ENCODE measurements at regions not wholly inside any gene's neighbourhood (a gene's known extent, or its start where the extent isn't known, plus 50 kb on each side); places are given as distances from the start of the nearest gene placed in this dataset.
A peak's percentile ranks its signal among the peaks of the same experiment; 100 is the strongest.

GRCh38 chr18:76657911-76658470, 162.9 kb upstream of the ZNF516 start:
- H3K4me3 ChIP-seq = no peak overlapping the region
- H3K27ac ChIP-seq = no peak overlapping the region

- H3K27ac ChIP-seq = no peak overlapping the region
- no peak overlapping the region for H3K4me3 ChIP-seq
Observed at GRCh38 chr18:76656925-76657827, 162.1 kb upstream of the ZNF516 start.

- H3K4me3 ChIP-seq = no peak overlapping the region
Observed at GRCh38 chr18:76654577-76654976, 159.5 kb upstream of the ZNF516 start.

GRCh38 chr18:76647322-76647721, 152.3 kb upstream of the ZNF516 start:
- Histone ChIP-seq H3K27ac (no peak overlapping the region), H3K4me3 (no peak overlapping the region)

More at GRCh38 chr18:76654577-76654976, 159.5 kb upstream of the ZNF516 start:
- H3K27ac ChIP-seq = no peak overlapping the region

- Histone ChIP-seq H3K27ac (no peak overlapping the region), H3K4me3 (no peak overlapping the region)
Observed at GRCh38 chr18:76644580-76644979, 149.5 kb upstream of the ZNF516 start.

- Histone ChIP-seq H3K4me3 (no peak overlapping the region), H3K27ac (no peak overlapping the region)
Observed at GRCh38 chr18:76643996-76644395, 149.0 kb upstream of the ZNF516 start.

GRCh38 chr18:76643199-76643598, 148.2 kb upstream of the ZNF516 start:
- H3K4me3 ChIP-seq = no peak overlapping the region
- H3K27ac ChIP-seq = no peak overlapping the region

GRCh38 chr18:76640438-76640837, 145.4 kb upstream of the ZNF516 start:
- no peak overlapping the region for H3K27ac ChIP-seq

GRCh38 chr18:76634564-76634963, 139.5 kb upstream of the ZNF516 start:
- Histone ChIP-seq H3K27ac (no peak overlapping the region), H3K4me3 (no peak overlapping the region)

More at GRCh38 chr18:76640438-76640837, 145.4 kb upstream of the ZNF516 start:
- no peak overlapping the region for H3K4me3 ChIP-seq

GRCh38 chr18:76633588-76634269, 138.7 kb upstream of the ZNF516 start:
- H3K4me3 ChIP-seq = no peak overlapping the region
- H3K27ac ChIP-seq = no peak overlapping the region

GRCh38 chr18:76627444-76627843, 132.4 kb upstream of the ZNF516 start:
- Histone ChIP-seq H3K4me3 (no peak overlapping the region), H3K27ac (no peak overlapping the region)

GRCh38 chr18:76626991-76627390, 131.9 kb upstream of the ZNF516 start:
- Histone ChIP-seq H3K4me3 (no peak overlapping the region), H3K27ac (no peak overlapping the region)

- no peak overlapping the region for H3K27ac ChIP-seq
- no peak overlapping the region for H3K4me3 ChIP-seq
Observed at GRCh38 chr18:76622651-76623050, 127.6 kb upstream of the ZNF516 start.

- H3K27ac ChIP-seq = no peak overlapping the region
Observed at GRCh38 chr18:76621782-76622495, 126.9 kb upstream of the ZNF516 start.

GRCh38 chr18:76621226-76621625, 126.2 kb upstream of the ZNF516 start:
- H3K4me3 ChIP-seq = no peak overlapping the region
- no peak overlapping the region for H3K27ac ChIP-seq

More at GRCh38 chr18:76621782-76622495, 126.9 kb upstream of the ZNF516 start:
- no peak overlapping the region for H3K4me3 ChIP-seq

- peak overlapping the region in 16 of 21 experiments; percentile 39 to 83 (median 62) for H3K27ac ChIP-seq
- peak overlapping the region; percentile 11 to 39 (median 19) for H3K4me3 ChIP-seq
Observed at GRCh38 chr18:76620321-76621170, 125.5 kb upstream of the ZNF516 start.

- peak overlapping the region in 16 of 21 experiments; percentile 39 to 83 (median 62) for H3K27ac ChIP-seq
Observed at GRCh38 chr18:76619621-76620315, 124.7 kb upstream of the ZNF516 start.

GRCh38 chr18:76619261-76619620, 124.2 kb upstream of the ZNF516 start:
- H3K27ac ChIP-seq = peak overlapping the region in 11 of 21 experiments; percentile 46 to 83 (median 62)
- no peak overlapping the region for H3K4me3 ChIP-seq

More at GRCh38 chr18:76619621-76620315, 124.7 kb upstream of the ZNF516 start:
- peak overlapping the region; percentile 11 to 39 (median 19) for H3K4me3 ChIP-seq
